Activated CD4-positive, alpha-beta T cell treated with anti-CD3 and anti-CD28 coated beads, Interleukin-2, amount 50 U/mL, for 16 hours (primary cell): ENCODE measurements at regions not wholly inside any gene's neighbourhood (a gene's known extent, or its start where the extent isn't known, plus 50 kb on each side); places are given as distances from the start of the nearest gene placed in this dataset.
"Not testable (repeated sequence)": the region's sequence is repeated elsewhere in the genome, so short reads cannot be mapped to it uniquely, and the experiment has no call there.

ENCODE experiments used
- DNase-seq: peaks from one replicate; pipeline ENCODE4 v3.0.0-alpha.2; 2020

DNA sequence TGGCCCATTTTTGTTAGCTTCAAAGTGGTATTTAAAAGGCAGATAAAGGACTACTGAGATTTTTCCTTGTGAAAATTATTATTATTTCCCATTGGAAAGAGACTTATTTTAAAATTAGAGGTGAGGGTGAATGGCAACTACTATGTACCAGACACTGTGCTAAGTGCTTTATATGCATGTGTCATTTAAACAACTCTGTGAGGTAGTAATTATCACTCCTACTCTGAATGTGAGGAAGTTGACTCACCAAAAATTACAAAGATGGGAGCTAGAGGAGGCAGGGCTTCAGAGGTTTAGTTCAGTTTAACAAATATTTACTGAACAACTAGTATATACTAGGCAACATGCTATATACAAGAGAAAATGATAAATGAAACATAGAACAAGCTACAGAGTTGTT is 78.2 kb downstream of the MSL3 start:
- no peak for DNase-seq

DNA sequence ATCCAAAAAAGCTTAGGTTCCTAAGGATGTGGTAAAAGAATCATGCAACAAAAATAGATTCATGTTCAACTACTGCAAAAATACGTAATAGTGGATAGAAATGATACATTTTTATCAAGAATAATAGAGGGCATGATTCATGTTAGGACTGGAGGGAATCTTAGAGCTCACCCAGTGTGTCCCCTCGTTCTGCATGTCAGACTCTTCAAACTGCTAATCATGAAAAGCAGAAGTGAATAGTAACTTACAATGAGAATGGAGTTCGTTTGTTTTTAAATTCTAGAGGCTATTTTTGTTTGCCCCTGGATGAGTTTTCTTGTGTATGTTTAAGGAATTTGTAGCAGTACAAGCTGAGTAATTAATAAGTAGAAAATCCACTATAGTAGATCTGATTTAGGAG is 79.4 kb downstream of the MSL3 start:
- no peak for DNase-seq

DNA sequence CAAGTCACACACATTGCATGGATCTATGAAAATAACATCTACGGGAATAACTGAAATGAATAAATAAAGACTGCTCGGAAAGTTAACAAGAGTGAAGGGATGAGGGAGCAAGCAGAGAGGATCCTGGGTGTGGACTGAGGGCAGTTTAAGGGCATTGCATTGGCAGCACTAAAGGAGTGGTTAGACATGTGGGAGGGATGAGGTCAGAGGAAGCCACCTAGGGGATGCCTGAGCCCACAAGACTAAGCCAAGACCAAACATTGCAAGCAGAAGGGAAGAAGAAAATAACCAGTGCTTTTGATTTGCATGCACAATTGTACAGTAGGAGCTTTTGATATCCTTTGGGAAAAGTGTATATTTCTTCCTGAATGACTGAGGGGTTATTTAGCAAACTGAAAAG is 106.1 kb downstream of the MSL3 start:
- DNase-seq, result no peak

DNA sequence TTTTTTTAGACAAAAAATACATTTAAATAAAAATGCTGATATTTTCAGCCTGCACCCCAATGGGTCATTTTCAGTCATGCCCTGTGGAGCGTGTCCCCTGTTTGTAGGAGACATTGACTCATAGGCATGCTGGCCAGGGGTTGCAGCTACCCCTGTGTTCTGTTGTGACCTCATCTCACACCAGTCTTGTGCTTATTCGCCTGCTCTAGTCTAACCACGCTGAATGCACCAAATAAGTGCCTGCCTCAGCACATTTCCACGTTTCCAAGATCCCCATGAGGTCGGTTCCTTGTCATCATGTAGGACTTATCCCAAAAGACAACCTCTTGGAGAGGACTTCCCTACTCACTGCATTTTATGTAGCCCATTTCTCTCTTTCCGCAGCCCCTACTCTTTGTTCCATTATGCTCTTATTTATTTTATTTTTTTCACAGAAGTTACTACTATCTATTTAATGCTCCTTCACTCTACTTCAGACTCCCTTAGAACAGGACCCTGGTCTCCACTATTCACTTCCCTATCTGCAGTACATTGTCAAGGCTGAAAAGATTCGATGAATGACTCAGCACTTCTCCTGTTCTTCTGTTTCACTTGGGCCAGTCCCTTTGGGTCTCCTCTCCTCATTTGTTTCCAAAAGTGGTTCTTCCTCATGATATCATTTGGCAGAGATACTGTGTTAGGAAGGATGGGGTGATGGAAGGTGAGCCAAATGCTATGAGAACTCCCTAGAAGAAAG is 109.7 kb downstream of the MSL3 start:
- no peak for DNase-seq

DNA sequence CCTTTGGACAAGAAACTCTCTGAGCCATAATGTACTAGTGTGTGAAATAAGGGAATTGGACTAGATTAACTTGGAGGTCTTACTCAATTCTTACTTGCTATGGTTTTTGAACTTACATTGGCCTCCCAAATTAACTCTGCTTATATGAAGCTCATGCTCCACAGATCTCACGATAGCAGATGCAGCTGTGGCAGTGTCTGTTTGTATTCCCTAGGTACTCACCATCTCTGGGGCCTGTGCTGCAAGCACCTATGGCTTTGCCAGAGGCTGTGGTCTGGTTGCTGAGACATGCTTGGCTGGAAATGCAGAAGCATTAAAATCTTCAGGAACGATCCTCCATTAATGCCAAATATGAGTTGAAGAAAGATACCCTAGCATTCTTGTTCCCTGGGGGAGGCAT is 112.8 kb downstream of the MSL3 start:
- DNase-seq, result no peak

DNA sequence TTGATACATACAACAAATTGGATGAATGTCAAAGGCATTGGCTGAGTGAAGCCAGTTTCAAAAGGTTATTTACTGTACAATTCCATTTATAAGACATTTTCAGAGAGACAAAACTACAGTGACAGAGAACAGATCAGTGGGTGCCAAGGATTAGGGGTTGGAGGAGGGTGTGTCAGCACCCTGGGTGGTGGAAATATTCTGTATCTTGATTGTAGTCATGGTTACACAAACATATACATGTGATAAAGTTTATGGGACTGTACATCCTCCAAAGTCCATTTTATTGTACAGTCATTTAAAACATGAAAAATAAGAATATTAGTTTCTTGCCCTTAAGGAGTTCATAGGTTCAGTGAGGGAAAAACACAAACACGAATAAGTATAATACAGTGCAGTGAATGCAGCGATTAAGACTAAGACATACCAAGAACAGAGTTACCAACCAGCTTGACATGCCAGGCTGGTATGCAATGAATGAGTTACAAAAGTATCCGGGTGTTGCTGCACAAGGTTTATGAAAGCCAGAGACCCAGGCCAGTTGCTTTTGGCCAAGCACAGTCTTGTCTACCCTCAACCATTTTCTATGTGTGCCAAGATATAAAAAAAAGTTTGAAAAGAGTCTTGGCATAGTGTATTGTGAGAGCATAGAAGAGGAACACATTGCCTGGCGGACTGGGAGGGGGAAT is 123.6 kb downstream of the MSL3 start:
- DNase-seq, result no peak

DNA sequence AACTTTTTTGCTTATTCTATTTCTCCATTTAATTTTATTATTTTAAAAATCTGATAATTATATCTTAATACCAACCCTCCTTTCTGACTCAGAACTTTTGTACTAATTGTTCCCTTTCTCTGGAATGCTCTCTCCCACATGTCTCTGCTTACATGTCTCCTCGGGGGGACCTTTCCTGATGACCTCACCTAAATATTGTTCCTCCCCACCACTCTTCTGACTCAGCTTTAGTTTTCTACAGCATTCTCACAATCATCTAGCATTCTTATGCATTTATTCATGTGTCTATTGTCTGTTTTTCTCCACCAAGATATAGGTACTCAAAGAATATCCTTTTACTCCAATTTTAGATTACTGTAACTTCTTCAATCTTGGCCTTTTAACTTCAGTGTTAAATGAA is 128.7 kb downstream of the MSL3 start:
- no peak for DNase-seq

DNA sequence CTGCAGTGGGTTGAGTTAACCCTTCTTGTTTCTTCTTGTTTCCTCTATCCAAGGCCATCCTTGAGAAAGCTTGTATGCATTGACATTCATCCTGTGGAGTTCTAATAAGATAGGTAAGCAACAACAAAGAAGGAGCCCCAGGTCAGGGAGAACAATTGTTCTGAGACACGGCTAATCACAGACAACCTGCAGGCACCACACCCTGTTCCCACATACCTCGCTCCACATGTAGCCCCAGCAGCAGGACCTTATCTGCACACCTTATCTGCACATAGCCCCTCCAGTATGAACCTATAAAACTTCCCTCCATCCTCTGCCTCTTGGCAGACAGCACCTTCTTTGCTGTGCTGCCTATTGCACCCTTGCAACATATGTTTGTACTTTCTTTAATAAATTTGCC is 129.1 kb downstream of the MSL3 start:
- DNase-seq, result no peak

DNA sequence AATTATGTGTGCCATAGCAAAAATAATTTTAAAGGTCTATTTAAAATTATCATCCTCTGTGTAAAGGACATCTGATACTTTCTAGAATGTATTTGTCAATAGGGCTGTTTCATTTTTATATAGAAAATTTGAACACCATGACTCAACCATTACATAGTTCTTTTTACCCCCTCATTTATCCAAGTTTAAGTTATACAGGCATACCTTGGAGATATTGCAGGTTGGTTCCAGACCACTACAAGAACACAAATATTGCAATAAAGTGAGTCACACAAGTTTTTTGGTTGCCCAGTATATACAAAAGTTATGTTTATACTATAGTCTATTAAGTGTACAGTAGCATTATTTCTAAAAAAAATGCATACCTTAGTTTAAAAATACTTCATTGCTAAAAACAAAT is 130.4 kb downstream of the MSL3 start:
- no peak for DNase-seq

DNA sequence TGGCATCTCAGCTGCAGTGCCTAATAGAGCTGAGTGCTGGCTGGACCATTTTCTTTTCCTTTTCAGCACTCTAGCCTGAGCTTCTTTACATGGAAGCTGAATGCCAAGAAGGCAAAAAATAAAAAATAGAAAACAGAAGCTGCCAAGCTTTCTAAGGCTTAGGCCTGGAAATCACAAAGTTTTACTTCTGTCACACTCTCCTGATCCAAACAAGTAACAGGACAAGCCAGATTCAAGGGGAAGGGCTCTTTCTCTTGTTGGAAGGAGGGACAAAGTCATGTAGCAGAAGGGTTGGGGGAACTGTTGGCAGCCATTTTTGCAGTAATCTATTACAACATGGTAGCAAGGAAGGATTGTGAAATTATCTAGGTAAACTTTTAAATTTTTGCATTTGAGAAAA is 131.8 kb downstream of the MSL3 start:
- no peak for DNase-seq

DNA sequence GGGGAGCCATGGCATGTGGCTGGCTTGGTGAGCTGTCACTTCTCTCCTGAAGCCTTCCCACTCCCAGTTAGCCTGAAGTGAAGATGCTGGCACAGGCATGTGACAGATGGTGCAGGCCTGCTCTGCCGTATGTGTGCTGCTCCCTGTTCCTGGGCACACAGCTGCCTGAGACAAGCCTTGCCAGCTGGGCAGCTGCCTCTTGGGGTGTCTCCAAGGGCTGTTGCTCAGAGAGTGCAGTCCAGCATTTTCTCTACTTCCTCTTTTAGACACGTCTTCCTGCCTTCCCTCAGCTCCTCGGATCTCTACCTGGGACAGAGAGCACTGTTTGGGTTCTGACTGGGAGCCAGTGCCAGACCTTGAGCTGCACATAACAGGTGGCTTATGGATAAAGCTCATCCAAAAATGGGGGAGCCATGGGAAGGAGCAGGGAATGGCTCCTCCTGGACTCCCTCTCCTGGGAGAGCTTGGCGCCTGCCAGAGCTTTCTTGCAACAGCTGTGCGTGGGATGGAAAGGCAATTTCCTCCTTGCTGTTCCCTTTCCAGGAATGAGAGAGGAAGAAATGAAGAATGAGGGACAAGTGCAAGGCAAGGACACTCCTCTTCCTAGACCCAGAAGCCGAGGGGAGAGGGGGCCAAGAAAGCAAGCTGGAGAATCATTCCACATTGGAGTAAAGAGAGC is 132.9 kb downstream of the MSL3 start:
- DNase-seq, result no peak

DNA sequence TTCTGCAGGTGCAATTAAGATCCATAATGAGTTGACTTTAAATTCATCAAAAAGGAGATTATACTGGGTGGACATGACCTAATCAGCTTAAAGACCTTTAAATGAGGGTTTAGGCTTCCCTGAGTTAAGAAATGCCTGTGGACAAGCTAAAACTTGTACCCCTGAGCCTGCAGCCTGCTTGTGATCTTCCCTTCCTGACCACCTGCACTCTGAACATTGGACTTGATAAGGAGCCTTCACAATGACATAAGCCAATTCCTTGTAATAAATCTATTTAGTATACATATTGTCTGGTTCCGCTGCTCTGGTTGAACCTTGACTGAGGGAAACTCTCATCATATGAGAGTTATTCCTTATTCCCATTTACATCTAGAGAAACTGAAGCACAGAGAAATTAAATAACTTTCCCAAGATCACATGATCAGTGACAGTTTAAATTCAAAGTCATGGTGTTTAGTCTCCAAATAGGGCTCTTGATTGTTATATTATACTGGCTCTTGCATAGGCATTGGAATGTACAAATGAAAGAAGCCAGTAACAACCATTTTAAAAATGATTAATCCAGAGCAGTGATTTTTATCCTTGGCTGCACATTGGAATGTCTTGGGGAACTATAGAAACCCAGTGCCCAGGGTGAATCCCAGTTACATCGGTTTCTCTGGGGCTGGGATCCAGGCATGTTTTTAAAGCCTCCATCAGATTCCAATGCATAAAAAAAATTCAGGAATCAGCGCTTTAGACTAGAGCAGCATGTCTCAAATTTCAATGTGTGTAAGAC is 136.1 kb downstream of the MSL3 start:
- no peak for DNase-seq

DNA sequence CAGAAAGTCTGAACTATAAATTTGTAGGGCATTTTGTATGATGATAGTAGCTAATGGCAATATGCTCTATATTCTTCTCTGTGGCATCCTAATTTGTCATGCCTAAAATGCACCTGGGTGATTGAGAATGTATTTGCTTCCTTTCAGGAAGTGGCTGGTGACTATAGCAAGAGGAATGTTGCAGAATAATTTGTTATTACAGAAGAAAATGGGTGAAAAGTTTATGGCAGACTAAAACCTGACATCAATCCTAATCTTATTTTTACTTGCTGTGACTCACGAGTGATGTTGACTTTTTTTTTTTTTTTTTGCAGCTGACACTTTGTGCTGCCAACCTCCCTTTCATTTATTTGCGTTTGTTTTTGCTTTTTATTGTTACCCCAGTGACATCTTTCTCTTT is 141.1 kb downstream of the MSL3 start:
- no peak for DNase-seq

DNA sequence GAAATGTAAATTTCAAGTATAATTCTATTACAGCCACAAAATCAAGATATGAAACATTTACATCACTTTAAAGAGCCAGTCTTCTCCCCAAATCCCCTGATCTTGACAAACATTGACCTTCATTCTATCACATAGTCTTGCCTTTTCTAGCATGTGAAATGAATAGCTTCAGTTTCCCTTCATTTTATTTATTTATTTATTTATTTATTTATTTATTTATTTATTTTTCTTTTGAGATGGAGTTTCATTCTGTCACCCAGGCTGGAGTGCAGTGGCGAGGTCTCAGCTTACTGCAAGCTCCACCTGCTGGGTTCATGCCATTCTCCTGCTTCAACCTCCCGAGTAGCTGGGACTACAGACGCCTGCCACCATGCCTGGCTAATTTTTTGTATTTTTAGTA is 147.9 kb downstream of the MSL3 start:
- not testable (repeated sequence) for DNase-seq

DNA sequence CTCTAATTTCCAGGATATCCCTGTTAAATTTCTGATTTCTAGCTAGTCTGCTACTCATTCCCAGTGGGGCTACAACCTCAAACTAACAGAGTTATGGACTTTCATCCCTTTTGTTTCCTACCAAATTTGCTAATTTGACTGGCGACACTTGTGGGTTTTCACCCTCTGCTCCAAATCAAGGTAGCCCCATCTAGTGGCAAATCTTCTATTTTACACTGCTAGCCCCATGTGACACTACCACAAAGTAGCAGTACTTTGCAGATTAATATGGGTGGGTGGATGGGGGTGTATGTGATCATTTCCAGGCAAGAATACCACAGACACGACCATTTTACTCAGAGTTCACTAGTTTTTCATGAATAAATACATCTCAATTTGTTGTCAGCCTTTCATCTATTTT is 150.3 kb downstream of the MSL3 start:
- peak; percentile 46 for DNase-seq

DNA sequence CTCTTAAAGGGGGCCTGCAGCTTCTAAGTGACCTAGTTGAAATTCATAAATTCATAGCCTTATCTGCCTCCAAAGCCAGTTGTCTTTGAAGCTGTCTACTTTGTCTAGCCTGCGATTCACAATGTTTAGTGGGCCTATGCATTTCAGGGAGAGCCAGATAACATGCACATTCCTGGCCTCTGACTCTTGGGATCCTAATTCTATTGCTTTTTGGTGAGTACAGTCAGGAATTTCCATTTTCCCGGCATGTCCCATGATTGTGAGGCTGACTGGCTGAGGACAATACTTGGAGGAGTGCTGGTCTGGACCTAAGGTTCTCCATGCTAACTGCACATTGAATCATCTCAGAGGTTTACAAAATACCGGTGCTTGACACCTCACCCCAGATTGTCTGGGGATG is 155.0 kb downstream of the MSL3 start:
- no peak for DNase-seq

DNA sequence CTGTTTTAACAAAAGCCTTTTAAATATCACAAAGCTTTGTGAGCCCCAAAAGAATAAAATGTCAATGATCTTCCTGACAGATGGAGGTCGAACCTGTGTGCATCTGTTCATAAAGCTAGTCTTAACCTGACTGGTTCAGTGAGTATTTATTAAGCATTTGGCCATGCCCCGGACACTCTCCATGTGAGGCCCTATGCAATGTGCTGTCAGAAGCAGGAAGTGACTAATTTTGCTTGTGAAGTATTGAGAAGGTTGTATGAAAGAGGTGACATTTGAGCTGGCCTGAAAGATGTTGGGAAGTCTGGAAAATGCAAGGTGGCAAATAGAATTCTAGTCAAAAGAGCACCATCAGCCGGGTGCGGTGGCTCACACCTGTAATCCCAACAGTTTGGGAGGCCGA is 171.4 kb downstream of the MSL3 start:
- DNase-seq, result no peak

DNA sequence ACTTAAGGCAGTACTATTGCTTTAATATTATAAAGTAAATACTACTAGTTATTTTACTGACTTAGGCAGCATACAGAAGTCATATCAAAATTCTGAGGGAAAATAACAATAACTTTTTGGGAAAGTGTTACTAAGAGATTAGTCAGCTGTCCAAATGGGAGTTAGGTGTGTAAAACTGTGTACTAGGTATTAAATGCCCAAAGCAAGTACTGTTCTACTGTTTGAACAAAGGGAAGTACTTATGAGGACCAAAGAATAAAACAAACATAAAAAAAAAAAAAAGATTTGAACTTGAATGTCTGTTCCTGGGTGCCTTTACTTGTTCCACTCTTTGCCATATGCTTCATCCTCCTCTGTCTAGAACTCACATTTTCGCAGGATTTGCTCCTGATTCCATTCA is 174.4 kb downstream of the MSL3 start:
- DNase-seq, result no peak

DNA sequence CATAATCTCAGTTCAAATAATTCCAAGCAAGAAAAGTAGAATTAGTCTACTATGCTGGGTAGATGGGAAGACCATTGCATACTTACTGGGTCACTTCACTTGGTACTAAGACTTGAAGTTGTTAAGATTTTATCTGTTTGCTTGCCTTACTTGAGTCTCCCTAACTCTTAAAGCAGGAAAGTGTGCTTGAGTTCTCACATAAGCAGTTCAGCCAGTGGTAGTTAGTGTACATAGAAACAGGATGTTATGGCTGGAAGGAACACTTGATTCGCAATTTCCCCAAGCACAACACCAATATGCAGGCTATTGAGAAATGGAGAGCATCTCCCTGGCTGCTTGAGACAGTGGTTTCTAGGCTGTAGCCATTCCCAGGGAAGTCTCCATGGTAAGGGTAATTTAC is 176.1 kb downstream of the MSL3 start:
- DNase-seq, result no peak

DNA sequence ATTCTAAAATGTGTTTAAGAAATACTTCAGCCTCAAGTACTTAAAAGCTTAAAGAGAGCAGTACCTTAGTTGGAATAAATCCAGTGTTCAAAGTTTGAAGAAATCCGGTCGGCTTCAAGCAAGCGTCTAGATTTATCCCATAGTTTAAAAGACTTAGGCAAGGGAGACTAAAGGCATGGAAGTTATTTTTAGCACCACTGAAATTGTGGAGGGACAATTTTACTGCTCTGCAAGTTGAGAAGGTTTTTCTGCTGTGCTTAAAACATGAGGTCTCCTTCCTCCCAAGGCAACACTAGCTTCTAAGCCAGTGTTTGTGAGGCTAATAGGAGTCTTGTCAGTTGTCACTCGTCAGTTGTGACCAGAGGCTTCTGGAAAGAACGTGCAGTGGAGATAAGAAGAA is 183.5 kb downstream of the MSL3 start:
- no peak for DNase-seq

DNA sequence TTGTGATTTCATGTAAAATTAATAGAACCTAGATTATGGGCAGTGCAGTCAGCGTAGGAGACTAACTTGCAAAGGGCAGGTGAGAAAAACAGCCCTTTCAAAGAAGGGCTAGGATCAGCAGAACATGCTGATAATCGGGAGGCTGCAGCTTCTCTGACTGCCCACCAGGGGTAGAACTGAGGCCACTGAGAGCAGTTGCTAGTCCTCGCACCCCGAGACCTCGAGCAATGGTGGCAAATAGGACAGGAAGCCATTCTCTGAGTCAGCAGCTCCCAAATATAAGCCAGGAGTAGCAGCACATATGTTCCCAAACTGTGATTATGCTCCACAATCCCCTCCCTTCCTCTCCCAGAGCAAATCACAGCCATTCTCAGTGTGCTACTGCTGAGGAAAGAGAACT is 186.5 kb downstream of the MSL3 start:
- DNase-seq, result no peak

DNA sequence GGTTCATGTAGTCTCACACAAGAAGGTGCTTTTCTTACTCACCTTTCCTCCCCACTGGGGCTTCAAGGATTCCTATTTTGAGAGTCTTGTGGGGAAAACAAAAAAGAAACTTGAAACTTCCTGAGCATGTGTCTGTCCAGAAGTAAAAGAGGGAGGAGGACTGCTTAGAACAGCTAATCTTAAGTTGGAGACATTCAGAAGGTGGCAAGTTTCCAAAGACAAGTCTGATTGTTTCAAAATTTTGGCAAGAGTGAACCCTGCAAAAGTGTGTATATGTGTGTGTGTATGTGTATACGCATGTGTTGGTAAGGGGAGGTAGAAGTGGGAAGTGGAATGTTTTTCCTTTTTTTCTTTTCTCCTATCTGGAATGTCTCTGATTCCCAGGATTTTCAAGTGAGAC is 189.0 kb upstream of the FRMPD4 start:
- DNase-seq, result no peak

DNA sequence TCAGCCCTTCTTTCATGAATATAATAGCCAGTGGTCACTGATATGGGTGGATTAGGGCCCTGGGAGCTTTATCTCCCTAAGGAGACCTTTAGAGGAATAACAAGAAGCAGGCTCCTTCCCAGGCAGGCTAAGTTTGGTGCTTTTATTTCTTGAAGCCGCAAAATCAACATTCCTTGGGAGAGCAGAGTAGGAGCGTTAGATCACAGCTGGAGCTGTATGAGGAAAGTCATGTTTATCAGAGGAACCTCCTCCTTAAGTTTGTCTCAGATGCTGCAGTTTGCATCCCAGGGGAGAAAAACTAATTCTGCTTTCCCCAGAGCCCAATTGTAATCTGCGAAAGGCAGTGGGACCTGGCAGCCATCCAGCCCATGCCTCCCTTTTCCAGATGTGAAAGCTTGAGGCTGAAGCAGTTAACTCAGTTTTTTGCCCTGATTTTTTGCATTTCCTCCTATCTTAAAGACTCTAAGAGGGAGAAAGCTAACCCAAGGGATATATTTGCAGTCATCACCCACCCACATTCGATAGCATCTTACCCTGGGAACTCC is 186.0 kb upstream of the FRMPD4 start:
- DNase-seq, result no peak
